Fibroblast of gingiva (primary cell): ENCODE measurements at regions not wholly inside any gene's neighbourhood (a gene's known extent, or its start where the extent isn't known, plus 50 kb on each side); places are given as distances from the start of the nearest gene placed in this dataset.
"Not testable (repeated sequence)": the region's sequence is repeated elsewhere in the genome, so short reads cannot be mapped to it uniquely, and the experiment has no call there.

Source experiments
- DNase-seq: peaks from one replicate; pipeline ENCODE4 v3.0.0-alpha.2; 2011; ENCODE audit warnings: low read depth

DNA sequence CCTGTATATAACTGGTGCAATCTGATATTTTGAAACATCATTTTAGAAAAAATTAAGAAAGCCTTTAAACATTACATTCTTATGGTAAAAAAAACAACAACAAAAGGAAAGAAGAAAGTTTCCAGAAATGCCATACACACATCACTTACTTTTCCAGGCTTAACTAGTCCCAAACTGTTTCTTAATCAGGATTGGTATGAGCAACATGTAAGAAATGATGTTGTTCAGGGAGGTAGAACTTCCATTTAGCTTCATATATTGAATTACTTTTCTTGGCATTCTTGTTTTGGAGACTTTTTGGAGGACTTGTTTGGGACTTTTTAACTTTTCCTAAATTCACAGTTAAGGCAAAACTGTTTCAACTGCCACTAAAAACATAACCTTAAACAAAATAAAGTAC lies 791.5 kb downstream of the METTL15 start:
- DNase-seq: peak; percentile 50

GRCh38 chr11:28890601-28891040 lies 782.4 kb downstream of the METTL15 start:
- DNase-seq: not testable (repeated sequence)

DNA sequence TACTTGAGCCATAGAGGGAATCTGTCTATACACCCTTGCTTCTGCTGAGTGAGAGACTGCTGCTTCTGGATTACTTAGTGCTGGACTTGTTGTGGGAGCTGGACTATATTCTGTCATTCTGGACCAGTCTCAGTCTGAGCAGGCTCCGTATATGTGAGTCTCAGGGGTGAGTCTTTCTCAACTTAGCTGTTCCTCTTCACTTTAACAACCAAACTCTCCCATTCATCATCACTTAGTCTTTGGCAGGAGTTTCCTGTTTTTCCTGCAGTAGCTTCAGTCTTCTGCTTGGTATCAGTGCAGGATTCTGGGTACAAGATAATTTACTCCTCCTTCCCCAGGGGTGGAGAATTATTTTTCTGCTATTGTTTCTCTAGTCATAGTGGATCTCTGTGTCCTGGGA lies 779.5 kb downstream of the METTL15 start:
- no peak for DNase-seq

GRCh38 chr11:28879869-28880268 lies 771.7 kb downstream of the METTL15 start:
- no peak for DNase-seq

DNA sequence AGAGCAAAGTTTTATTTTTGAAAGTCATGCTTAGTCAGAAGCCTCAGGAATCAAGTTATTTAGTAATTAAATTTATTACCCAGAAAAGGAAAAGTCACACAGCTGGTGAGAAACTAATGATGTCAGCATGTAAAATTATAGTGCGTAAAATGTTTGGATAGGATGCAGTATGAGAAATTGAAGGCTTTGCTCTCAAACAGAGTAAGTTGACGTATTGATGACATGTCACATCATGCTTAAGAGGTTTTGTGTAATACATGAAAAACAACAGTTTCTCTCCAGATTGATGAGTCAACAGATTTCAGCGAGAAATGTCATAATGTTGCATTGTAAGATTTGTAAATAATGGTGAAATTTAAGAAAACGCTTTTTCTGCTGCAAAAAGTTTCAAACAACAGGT lies 769.8 kb downstream of the METTL15 start:
- DNase-seq: peak; percentile 32

DNA sequence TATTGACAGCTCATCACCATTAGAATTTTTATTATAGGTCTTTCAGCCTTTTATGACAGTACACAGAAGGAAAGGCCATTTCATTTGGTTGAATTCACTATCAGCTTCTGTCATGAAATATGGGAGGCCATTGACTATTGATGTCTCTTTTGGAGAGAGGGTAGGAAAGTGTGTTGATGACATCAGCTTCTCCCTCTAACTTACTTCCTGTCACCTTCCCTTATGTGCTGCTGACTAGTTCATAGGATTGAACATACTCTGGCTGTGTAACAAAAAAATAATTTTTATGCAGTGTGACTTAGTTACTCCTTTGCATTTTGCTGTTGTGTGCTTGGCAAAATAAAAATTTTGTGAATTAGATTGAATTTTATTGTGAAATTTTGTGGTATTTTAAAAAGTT lies 769.2 kb downstream of the METTL15 start:
- no peak for DNase-seq

GRCh38 chr11:28874706-28875105 lies 766.5 kb downstream of the METTL15 start:
- no peak for DNase-seq

GRCh38 chr11:28871090-28871489 lies 762.9 kb downstream of the METTL15 start:
- no peak for DNase-seq

GRCh38 chr11:28863422-28863821 lies 755.2 kb downstream of the METTL15 start:
- DNase-seq: no peak

GRCh38 chr11:28860893-28861292 lies 752.7 kb downstream of the METTL15 start:
- peak; percentile 70 for DNase-seq

DNA sequence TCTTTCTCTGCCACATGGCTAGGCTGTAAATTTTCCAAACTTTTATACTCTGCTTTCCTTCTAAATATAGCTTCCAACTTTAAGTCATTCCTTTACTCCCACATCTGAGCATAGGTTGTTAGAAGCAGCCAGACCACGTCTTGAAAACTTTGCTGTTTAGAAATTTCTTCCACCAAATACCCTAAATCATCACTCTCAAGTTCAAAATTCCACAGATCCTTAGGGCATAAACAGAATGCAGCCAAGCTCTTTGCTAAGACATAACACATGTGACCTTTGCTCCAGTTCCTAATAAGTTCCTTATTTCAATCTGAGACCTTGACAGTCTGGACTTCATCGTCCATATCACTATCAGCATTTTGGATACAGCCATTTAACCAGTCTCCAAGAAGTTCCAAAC lies 749.9 kb downstream of the METTL15 start:
- peak; percentile 83 for DNase-seq

- no peak for DNase-seq
Observed at GRCh38 chr11:28849053-28849452, 740.9 kb downstream of the METTL15 start.

GRCh38 chr11:28842716-28843115 lies 734.5 kb downstream of the METTL15 start:
- DNase-seq: no peak

DNA sequence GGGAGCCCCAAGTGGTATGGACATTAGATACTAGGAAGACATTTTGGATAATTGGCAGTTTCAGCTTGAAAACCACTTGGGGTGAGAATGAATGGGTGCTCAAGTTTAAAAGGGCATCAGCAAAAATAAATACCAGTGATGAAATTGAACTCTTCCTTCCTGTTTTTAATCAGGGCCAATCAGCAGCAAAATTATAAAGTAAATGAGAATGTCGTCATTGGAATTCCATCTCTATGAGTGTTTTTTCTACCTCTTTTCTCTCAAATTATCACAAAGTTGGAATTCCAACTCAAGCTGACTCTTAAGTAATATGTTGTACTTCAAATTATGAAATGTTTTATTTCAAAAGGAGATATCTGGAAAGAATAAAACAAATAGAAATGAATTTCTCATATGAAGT lies 730.6 kb downstream of the METTL15 start:
- DNase-seq: peak; percentile 55

GRCh38 chr11:28837599-28837998 lies 729.4 kb downstream of the METTL15 start:
- DNase-seq: no peak

GRCh38 chr11:28836285-28837081 lies 728.3 kb downstream of the METTL15 start:
- DNase-seq: peak; percentile 94

DNA sequence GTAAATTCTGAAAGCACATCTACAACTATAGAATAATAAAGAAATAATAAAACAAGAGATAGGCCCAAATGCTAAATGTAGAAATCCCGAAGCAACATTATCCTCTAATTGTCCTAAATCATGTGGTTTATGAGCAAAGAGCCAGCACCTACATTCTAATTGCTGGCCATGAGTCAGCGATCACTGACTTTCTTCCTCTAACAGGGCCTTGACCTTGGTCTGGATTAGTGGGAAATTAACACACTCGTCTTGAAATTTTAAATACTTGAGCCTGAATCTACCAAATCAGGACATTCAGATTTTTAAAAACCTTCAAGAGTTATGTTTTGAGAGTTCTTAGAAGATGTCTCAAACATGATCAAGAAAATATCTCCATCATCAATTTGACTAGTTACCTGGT lies 727.6 kb downstream of the METTL15 start:
- DNase-seq: peak; percentile 34

GRCh38 chr11:28835317-28835716 lies 727.1 kb downstream of the METTL15 start:
- DNase-seq: no peak

- peak; percentile 78 for DNase-seq
Observed at GRCh38 chr11:28834877-28835276, 726.7 kb downstream of the METTL15 start.

- DNase-seq: peak; percentile 83
Observed at GRCh38 chr11:28833670-28834069, 725.5 kb downstream of the METTL15 start.

- no peak for DNase-seq
Observed at GRCh38 chr11:28833169-28833568, 725.0 kb downstream of the METTL15 start.

DNA sequence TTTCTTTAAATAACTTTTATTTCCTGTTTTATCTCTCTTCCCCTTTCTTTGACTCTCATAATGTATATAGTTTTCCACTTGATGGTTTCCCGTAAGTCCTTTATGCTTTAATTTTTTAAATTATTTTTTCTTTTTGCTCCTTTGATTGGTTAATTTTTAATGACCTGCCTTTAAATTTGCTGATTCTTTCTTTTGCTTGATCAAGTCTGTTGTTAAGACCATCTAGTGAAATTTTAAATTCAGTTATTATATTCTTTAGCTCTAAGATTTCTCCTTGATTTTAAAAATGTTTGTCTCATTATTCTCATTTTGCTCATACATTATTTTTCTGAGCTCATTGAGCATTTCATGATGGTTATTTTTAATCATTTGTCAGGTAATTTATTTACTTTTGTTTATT lies 718.6 kb downstream of the METTL15 start:
- no peak for DNase-seq

- DNase-seq: no peak
Observed at GRCh38 chr11:28822576-28822975, 714.4 kb downstream of the METTL15 start.
